Liver (tissue), 7 donors: ENCODE measurements at regions not wholly inside any gene's neighbourhood (a gene's known extent, or its start where the extent isn't known, plus 50 kb on each side); places are given as distances from the start of the nearest gene placed in this dataset.
"Not testable (repeated sequence)": the region's sequence is repeated elsewhere in the genome, so short reads cannot be mapped to it uniquely, and the experiment has no call there.

Experiments used
- DNase-seq: peaks from one replicate; pipeline ENCODE4 v3.0.0-alpha.2; 2017; ENCODE audit warnings: low spot score
- H3K27ac ChIP-seq, 2 donors: one replicate each; pipeline ENCODE4 v1.7.0; 2013; ENCODE audit warnings: inconsistent platforms in 2 of 2, low read length in 2 of 2, control low read depth in 1 of 2, low read depth in 1 of 2, mild to moderate bottlenecking in 1 of 2
- H3K27me3 ChIP-seq, 4 donors: one replicate each; pipeline versions ENCODE4 v1.6.1 to v1.7.0; 2013; ENCODE audit warnings: low read length in 3 of 4, inconsistent platforms in 1 of 4, mild to moderate bottlenecking in 1 of 4, moderate library complexity in 1 of 4; ENCODE audit not compliant: control insufficient read depth in 4 of 4, insufficient read depth in 4 of 4
- H3K36me3 ChIP-seq, 4 donors: one replicate each; pipeline versions ENCODE4 v1.6.1 to v1.7.0; 2013; ENCODE audit warnings: low read length in 3 of 4, mild to moderate bottlenecking in 3 of 4, low read depth in 1 of 4, moderate library complexity in 1 of 4; ENCODE audit not compliant: control insufficient read depth in 4 of 4, insufficient read depth in 3 of 4
- H3K4me1 ChIP-seq, 4 donors: one replicate each; pipeline versions ENCODE4 v1.6.1 to v1.7.0; 2013; ENCODE audit warnings: low read length in 3 of 4, mild to moderate bottlenecking in 3 of 4, moderate library complexity in 1 of 4; ENCODE audit not compliant: control insufficient read depth in 4 of 4, insufficient read depth in 4 of 4
- H3K4me3 ChIP-seq, 3 donors: one replicate each; pipeline versions ENCODE4 v1.6.1 to v1.7.0; 2013; ENCODE audit warnings: low read length in 3 of 3, control low read depth in 1 of 3, low read depth in 1 of 3, mild to moderate bottlenecking in 1 of 3
- H3K9ac ChIP-seq, 2 donors: one replicate each; pipeline ENCODE4 v1.7.0; 2013; ENCODE audit warnings: low read length in 2 of 2, mild to moderate bottlenecking in 2 of 2, moderate library complexity in 2 of 2, control low read depth in 1 of 2, low read depth in 1 of 2
- H3K9me3 ChIP-seq, 4 donors: one replicate each; pipeline versions ENCODE4 v1.6.1 to v1.7.0; 2013; ENCODE audit warnings: low read length in 3 of 4; ENCODE audit not compliant: control insufficient read depth in 4 of 4
- EGR1 ChIP-seq, 2 donors: IDR thresholded peaks; 2 replicates each; pipeline ENCODE4 v1.6.1; 2016 to 2018; ENCODE audit warnings: antibody characterized with exemption in 2 of 2, low read depth in 2 of 2
- FOXA1 ChIP-seq: IDR thresholded peaks from 2 replicates; pipeline ENCODE4 v1.6.1; 2016; ENCODE audit warnings: antibody characterized with exemption
- FOXA2 ChIP-seq: IDR thresholded peaks from 2 replicates; pipeline ENCODE4 v1.6.1; 2016; ENCODE audit warnings: antibody characterized with exemption
- GABPA ChIP-seq, 2 donors: IDR thresholded peaks in 1 of 2; conservative IDR thresholded peaks in 1 of 2; 2 replicates each; pipeline ENCODE4 v1.6.1; 2016; ENCODE audit warnings: antibody characterized with exemption in 2 of 2, mild to moderate bottlenecking in 1 of 2, moderate library complexity in 1 of 2
- HNF4A ChIP-seq, 2 donors: conservative IDR thresholded peaks; 2 replicates each; pipeline ENCODE4 v1.6.1; 2016; ENCODE audit warnings: antibody characterized with exemption in 2 of 2, mild to moderate bottlenecking in 2 of 2
- HNF4G ChIP-seq: IDR thresholded peaks from 2 replicates; pipeline ENCODE4 v1.6.1; 2016; ENCODE audit warnings: antibody characterized with exemption
- JUND ChIP-seq, 2 donors: IDR thresholded peaks; 2 replicates each; pipeline ENCODE4 v1.6.1; 2016; ENCODE audit warnings: antibody characterized with exemption in 2 of 2
- NR2F2 ChIP-seq: IDR thresholded peaks from 2 replicates; pipeline ENCODE4 v1.6.1; 2016; ENCODE audit warnings: antibody characterized with exemption
- RAD21 ChIP-seq, 2 donors: IDR thresholded peaks; 2 replicates each; pipeline ENCODE4 v1.6.1; 2016; ENCODE audit warnings: antibody characterized with exemption in 2 of 2, mild to moderate bottlenecking in 2 of 2
- REST ChIP-seq: IDR thresholded peaks from 2 replicates; pipeline ENCODE4 v1.6.1; 2016; ENCODE audit warnings: antibody characterized with exemption, mild to moderate bottlenecking
- RXRA ChIP-seq, 2 donors: IDR thresholded peaks; 2 replicates each; pipeline ENCODE4 v1.6.1; 2017 to 2018; ENCODE audit warnings: antibody characterized with exemption in 2 of 2, mild to moderate bottlenecking in 1 of 2
- SP1 ChIP-seq: IDR thresholded peaks from 2 replicates; pipeline ENCODE4 v1.6.1; 2018; ENCODE audit warnings: antibody characterized with exemption, mild to moderate bottlenecking
- YY1 ChIP-seq: IDR thresholded peaks from 2 replicates; pipeline ENCODE4 v1.6.1; 2016; ENCODE audit warnings: antibody characterized with exemption, mild to moderate bottlenecking
- WGBS: extraction: QIAGEN DNeasy Blood & Tissue Kit; methylation state at CpG from one replicate; pipeline ENCODE4 v1.1.7; 2013; 5-methylcytosine and 5-hydroxymethylcytosine counted together
- donor health status: healthy.
- donor health status: healthy.
- donor health status: healthy.
- donor health status: healthy.

GRCh38 chr9:71260419-71260818 is 139.0 kb upstream of the TRPM3 start:
- not testable (repeated sequence) for H3K27me3 ChIP-seq, H3K9ac ChIP-seq, H3K4me1 ChIP-seq, H3K36me3 ChIP-seq, H3K4me3 ChIP-seq, H3K27ac ChIP-seq, DNase-seq, H3K9me3 ChIP-seq
- WGBS: 84% methylated on average over 2 of the region's 2 CpGs

- H3K36me3 ChIP-seq: no peaks in the 10 kb centered on the region
- H3K9ac ChIP-seq: no peak overlapping the region
- H3K9me3 ChIP-seq: no peaks in the 10 kb centered on the region
- TF ChIP-seq RXRA (IDR thresholded peaks at IDR 0.05) (peak in 1 of 2 donors; percentile 8), HNF4A (conservative IDR thresholded peaks at IDR 0.05) (peak in 1 of 2 donors; percentile 17), RAD21 (IDR thresholded peaks at IDR 0.05) (no peak)
- no peak overlapping the region for H3K4me3 ChIP-seq
- H3K27ac ChIP-seq: no peak overlapping the region
- H3K4me1 ChIP-seq: peaks cover 3 to 18% (median 8%) of the 10 kb centered on the region in 4 donors
- no peak for DNase-seq
- H3K27me3 ChIP-seq: no peaks in the 10 kb centered on the region
Measured at GRCh38 chr9:71254592-71255277, 133.3 kb upstream of the TRPM3 start.

- DNase-seq: no peak
- Histone ChIP-seq H3K4me3 (no peak overlapping the region), H3K27ac (no peak overlapping the region), H3K36me3 (no peaks in the 10 kb centered on the region), H3K9ac (no peak overlapping the region), H3K4me1 (peaks cover 3 to 18% (median 8%) of the 10 kb centered on the region in 4 donors), H3K27me3 (no peaks in the 10 kb centered on the region), H3K9me3 (no peaks in the 10 kb centered on the region)
- 75% methylated on average over 1 of the region's 1 CpG for WGBS
- TF ChIP-seq SP1 (no peak), RAD21 (IDR thresholded peaks at IDR 0.05) (no peak), HNF4G (no peak), REST (no peak), FOXA1 (no peak), NR2F2 (no peak), YY1 (no peak), JUND (IDR thresholded peaks at IDR 0.05) (no peak), GABPA (IDR thresholded peaks at IDR 0.05 in 1 of 2, conservative IDR thresholded peaks at IDR 0.05 in 1 of 2) (no peak)
Measured at GRCh38 chr9:71253011-71253410, 131.6 kb upstream of the TRPM3 start.

- Histone ChIP-seq H3K27ac (no peak overlapping the region), H3K4me1 (peaks cover 3 to 22% (median 13%) of the 10 kb centered on the region in 4 donors), H3K36me3 (no peaks in the 10 kb centered on the region), H3K9ac (no peak overlapping the region), H3K27me3 (no peaks in the 10 kb centered on the region), H3K9me3 (no peaks in the 10 kb centered on the region), H3K4me3 (no peak overlapping the region)
- DNase-seq: no peak
- 48% methylated on average over 4 of the region's 4 CpGs for WGBS
- TF ChIP-seq FOXA1 (no peak), EGR1 (IDR thresholded peaks at IDR 0.05; ENCODE audit: low read depth in 2 of 2) (no peak), YY1 (no peak), FOXA2 (no peak), HNF4A (conservative IDR thresholded peaks at IDR 0.05) (peak in 1 of 2 donors; percentile 13)
Measured at GRCh38 chr9:71250581-71250980, 129.2 kb upstream of the TRPM3 start.
